ENCODE measurements at regions not wholly inside any gene's neighbourhood (a gene's known extent, or its start where the extent isn't known, plus 50 kb on each side); places are given as distances from the start of the nearest gene placed in this dataset.

DNA sequence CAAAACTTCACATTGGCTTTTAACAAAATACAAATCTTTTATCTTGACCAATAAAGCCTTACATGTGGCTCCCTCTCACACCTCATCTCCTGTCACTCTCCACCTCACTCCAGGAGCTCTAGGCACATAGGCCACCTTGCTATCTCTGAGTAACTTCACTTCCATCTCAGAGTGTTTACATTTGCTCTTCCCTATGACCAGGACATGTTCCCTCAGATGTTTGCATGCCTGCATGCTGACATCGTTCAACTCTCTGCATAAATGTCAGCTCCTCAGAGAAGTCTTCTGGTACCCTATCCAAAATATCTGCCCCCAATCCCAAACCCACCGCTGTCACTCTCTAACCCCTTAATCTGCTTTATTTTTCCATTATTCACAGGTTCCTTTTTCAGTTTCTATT is 110.9 kb downstream of the TOMM20 start:
- Histone ChIP-seq H3K4me3 (ENCODE audit: low read depth, low read length, poor library complexity, severe bottlenecking) (no peak overlapping the region), H3K4me2 (ENCODE audit: low read length) (no peak overlapping the region), H3K27ac (ENCODE audit: low read depth, low read length, poor library complexity, severe bottlenecking) (no peak overlapping the region), H3K4me1 (ENCODE audit: insufficient read depth, low read length, poor library complexity, severe bottlenecking) (peaks cover 33% of the 10 kb centered on the region), H3K9me2 (ENCODE audit: insufficient read depth, low read length) (no peaks in the 10 kb centered on the region), H2AFZ (ENCODE audit: low read length) (0 out of 2 replicates have a peak overlapping the region, but pooled peaks have one; percentile 8), H3K36me3 (ENCODE audit: insufficient read depth, low read length) (no peaks in the 10 kb centered on the region), H3K9me3 (ENCODE audit: low read length) (no peaks in the 10 kb centered on the region), H3K79me2 (ENCODE audit: insufficient read depth, low read depth, low read length) (no peaks in the 10 kb centered on the region), H4K20me1 (ENCODE audit: insufficient read depth, low read length) (no peaks in the 10 kb centered on the region)
- no peak for DNase-seq (ENCODE audit: low spot score)
- ChIA-PET CTCF (ENCODE audit: unreplicated experiment) (interaction anchor here (0.6 kb wide), 1 partner anchor 37 kb away, joined by 3 read pairs; no protein-coding TSS in a partner anchor), POLR2A (interaction anchor here (0.5 to 2.9 kb wide), 5 partner anchors 10 to 233 kb away, joined by 3 to 19 read pairs (median 4); no protein-coding TSS in a partner anchor)
- no peak for TF ChIP-seq EZH2phosphoT487 (IDR thresholded peaks at IDR 0.05; ENCODE audit: borderline replicate concordance, low read depth, low read length)
- TF ChIP-seq, protein P1, sequence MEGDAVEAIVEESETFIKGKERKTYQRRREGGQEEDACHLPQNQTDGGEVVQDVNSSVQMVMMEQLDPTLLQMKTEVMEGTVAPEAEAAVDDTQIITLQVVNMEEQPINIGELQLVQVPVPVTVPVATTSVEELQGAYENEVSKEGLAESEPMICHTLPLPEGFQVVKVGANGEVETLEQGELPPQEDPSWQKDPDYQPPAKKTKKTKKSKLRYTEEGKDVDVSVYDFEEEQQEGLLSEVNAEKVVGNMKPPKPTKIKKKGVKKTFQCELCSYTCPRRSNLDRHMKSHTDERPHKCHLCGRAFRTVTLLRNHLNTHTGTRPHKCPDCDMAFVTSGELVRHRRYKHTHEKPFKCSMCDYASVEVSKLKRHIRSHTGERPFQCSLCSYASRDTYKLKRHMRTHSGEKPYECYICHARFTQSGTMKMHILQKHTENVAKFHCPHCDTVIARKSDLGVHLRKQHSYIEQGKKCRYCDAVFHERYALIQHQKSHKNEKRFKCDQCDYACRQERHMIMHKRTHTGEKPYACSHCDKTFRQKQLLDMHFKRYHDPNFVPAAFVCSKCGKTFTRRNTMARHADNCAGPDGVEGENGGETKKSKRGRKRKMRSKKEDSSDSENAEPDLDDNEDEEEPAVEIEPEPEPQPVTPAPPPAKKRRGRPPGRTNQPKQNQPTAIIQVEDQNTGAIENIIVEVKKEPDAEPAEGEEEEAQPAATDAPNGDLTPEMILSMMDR (conservative IDR thresholded peaks at IDR 0.05; ENCODE audit: low read length), result no peak
- BruUV-seq (replicated peaks), result no TSS peak
- intact Hi-C loops (cut with micrococcal nuclease; ENCODE audit: unreplicated experiment), result no loop called here

DNA sequence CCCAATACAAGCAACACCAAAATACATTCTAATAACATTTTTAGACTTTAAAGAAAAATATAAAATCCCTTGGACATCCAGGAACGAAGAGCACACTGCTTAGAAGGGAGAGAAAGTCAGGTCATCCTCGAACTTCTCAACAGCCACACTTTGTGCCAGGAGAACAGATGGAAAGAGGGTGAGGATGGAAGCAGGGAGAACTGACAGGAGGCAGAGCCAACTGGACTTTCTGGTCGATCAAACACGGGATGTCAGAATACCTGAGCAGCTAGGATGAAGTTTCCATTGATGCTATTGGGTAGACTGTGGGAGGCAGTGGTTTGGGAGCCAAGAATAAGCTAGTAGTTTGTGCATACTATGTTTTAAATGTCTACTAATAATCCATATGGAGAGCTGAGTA is 111.4 kb downstream of the TOMM20 start:
- intact Hi-C loops (cut with micrococcal nuclease; ENCODE audit: unreplicated experiment), result no loop called here

More for the DNA sequence above, 111.4 kb downstream of the TOMM20 start:
- TF ChIP-seq, protein P1 (conservative IDR thresholded peaks at IDR 0.05; ENCODE audit: low read length), result no peak
- no peak for TF ChIP-seq EZH2phosphoT487 (IDR thresholded peaks at IDR 0.05; ENCODE audit: borderline replicate concordance, low read depth, low read length)
- Histone ChIP-seq H3K27ac (ENCODE audit: low read depth, low read length, poor library complexity, severe bottlenecking) (no peak overlapping the region), H3K79me2 (ENCODE audit: insufficient read depth, low read depth, low read length) (no peaks in the 10 kb centered on the region), H2AFZ (ENCODE audit: low read length) (0 out of 2 replicates have a peak overlapping the region, but pooled peaks have one; percentile 8), H3K4me2 (ENCODE audit: low read length) (no peak overlapping the region), H3K9me3 (ENCODE audit: low read length) (no peaks in the 10 kb centered on the region), H3K4me1 (ENCODE audit: insufficient read depth, low read length, poor library complexity, severe bottlenecking) (peaks cover 38% of the 10 kb centered on the region), H3K4me3 (ENCODE audit: low read depth, low read length, poor library complexity, severe bottlenecking) (no peak overlapping the region), H3K9me2 (ENCODE audit: insufficient read depth, low read length) (no peaks in the 10 kb centered on the region), H3K36me3 (ENCODE audit: insufficient read depth, low read length) (no peaks in the 10 kb centered on the region), H4K20me1 (ENCODE audit: insufficient read depth, low read length) (no peaks in the 10 kb centered on the region)
- DNase-seq (ENCODE audit: low spot score), result no peak
- BruUV-seq (replicated peaks), result no TSS peak
- CTCF ChIA-PET (ENCODE audit: unreplicated experiment), result interaction anchor here (0.6 kb wide), 1 partner anchor 37 kb away, joined by 3 read pairs; no protein-coding TSS in a partner anchor
- POLR2A ChIA-PET, result interaction anchor here (0.5 to 2.9 kb wide), 7 partner anchors 11 to 234 kb away, joined by 3 to 19 read pairs (median 4); no protein-coding TSS in a partner anchor

Measured in OCI-LY7 (cell line).